Hepatocyte (in vitro differentiated cells): ENCODE measurements at regions not wholly inside any gene's neighbourhood (a gene's known extent, or its start where the extent isn't known, plus 50 kb on each side); places are given as distances from the start of the nearest gene placed in this dataset.

Experiments used
- DNase-seq: peaks from one replicate; pipeline ENCODE4 v3.0.0-alpha.2; 2016; ENCODE audit warnings: low spot score
- H2AFZ ChIP-seq: fragments of 200-600 bp; sonication (generic); 2 replicates; pipeline ENCODE4 v1.6.0; 2016; ENCODE audit warnings: antibody characterized with exemption, mild to moderate bottlenecking
- H3K27ac ChIP-seq: fragments of 200-600 bp; sonication (generic); 2 replicates; pipeline ENCODE4 v1.5.1; 2016; ENCODE audit warnings: mild to moderate bottlenecking
- H3K27me3 ChIP-seq: fragments of 200-600 bp; sonication (generic); 2 replicates; pipeline ENCODE4 v1.6.1; 2016
- H3K36me3 ChIP-seq: fragments of 200-600 bp; sonication (generic); replicated peaks from 2 replicates; pipeline ENCODE4 v1.5.1; 2016; ENCODE audit warnings: low read depth; ENCODE audit not compliant: insufficient read depth
- H3K4me1 ChIP-seq: fragments of 200-600 bp; sonication (generic); 2 replicates; pipeline ENCODE4 v1.5.1; 2016; ENCODE audit warnings: mild to moderate bottlenecking, moderate library complexity; ENCODE audit not compliant: insufficient read depth
- H3K4me2 ChIP-seq: fragments of 200-600 bp; sonication (generic); 2 replicates; pipeline ENCODE4 v1.6.0; 2016
- H3K4me3 ChIP-seq: fragments of 200-600 bp; sonication (generic); 2 replicates; pipeline ENCODE4 v1.5.1; 2016; ENCODE audit warnings: mild to moderate bottlenecking
- H3K79me2 ChIP-seq: fragments of 200-600 bp; sonication (generic); 2 replicates; pipeline ENCODE4 v1.6.0; 2017; ENCODE audit warnings: mild to moderate bottlenecking
- H3K9me2 ChIP-seq: fragments of 200-600 bp; sonication (generic); replicated peaks from 2 replicates; pipeline ENCODE4 v1.6.0; 2017; ENCODE audit warnings: mild to moderate bottlenecking; ENCODE audit not compliant: insufficient read depth
- H3K9me3 ChIP-seq: fragments of 200-600 bp; sonication (generic); 2 replicates; pipeline ENCODE4 v1.5.1; 2016; ENCODE audit warnings: low read depth, mild to moderate bottlenecking
- H4K20me1 ChIP-seq: fragments of 200-600 bp; sonication (generic); 2 replicates; pipeline ENCODE4 v1.6.0; 2016; ENCODE audit warnings: mild to moderate bottlenecking; ENCODE audit not compliant: insufficient read depth, poor library complexity, severe bottlenecking
- CTCF ChIP-seq: fragments of 200-600 bp; sonication (generic); IDR thresholded peaks from 2 replicates; pipeline ENCODE4 v1.5.1; 2016; ENCODE audit warnings: antibody characterized with exemption, mild to moderate bottlenecking; ENCODE audit not compliant: poor library complexity
- EZH2 ChIP-seq: fragments of 200-600 bp; sonication (generic); IDR thresholded peaks from 2 replicates; pipeline ENCODE4 v1.6.1; 2016; ENCODE audit warnings: antibody characterized with exemption, mild to moderate bottlenecking, borderline replicate concordance
- EZH2phosphoT487 ChIP-seq: fragments of 200-600 bp; sonication (generic); IDR thresholded peaks from one replicate; pipeline ENCODE4 v1.6.1; 2018; ENCODE audit warnings: antibody characterized with exemption, mild to moderate bottlenecking, low read depth, moderate library complexity; ENCODE audit not compliant: unreplicated experiment, severe bottlenecking
- WGBS: methylation state at CpG from one replicate; pipeline ENCODE4 v1.1.6; 2016; ENCODE audit warnings: low lambda C conversion rate; ENCODE audit errors: missing lambda C conversion rate; 5-methylcytosine and 5-hydroxymethylcytosine counted together

GRCh38 chr9:129309906-129310305 lies 131.8 kb upstream of the IER5L start:
- Histone ChIP-seq H3K36me3 (no peaks in the 10 kb centered on the region), H4K20me1 (no peaks in the 10 kb centered on the region), H3K27me3 (no peaks in the 10 kb centered on the region), H3K4me2 (no peak overlapping the region), H3K9me2 (no peaks in the 10 kb centered on the region), H3K79me2 (no peaks in the 10 kb centered on the region), H3K4me3 (no peak overlapping the region), H3K9me3 (no peaks in the 10 kb centered on the region), H3K4me1 (peaks cover 4% of the 10 kb centered on the region), H2AFZ (no peak overlapping the region), H3K27ac (no peak overlapping the region)
- TF ChIP-seq EZH2phosphoT487 (no peak), CTCF (no peak), EZH2 (no peak)
- DNase-seq = no peak
- WGBS = 89% methylated on average over 5 of the region's 5 CpGs

- H3K4me2 ChIP-seq = no peak overlapping the region
- H4K20me1 ChIP-seq = no peaks in the 10 kb centered on the region
- H3K9me2 ChIP-seq = no peaks in the 10 kb centered on the region
- no peak overlapping the region for H3K4me3 ChIP-seq
- H3K9me3 ChIP-seq = no peaks in the 10 kb centered on the region
- no peaks in the 10 kb centered on the region for H3K27me3 ChIP-seq
- no peak overlapping the region for H2AFZ ChIP-seq
- H3K79me2 ChIP-seq = no peaks in the 10 kb centered on the region
- peaks cover 4% of the 10 kb centered on the region for H3K4me1 ChIP-seq
- no peaks in the 10 kb centered on the region for H3K36me3 ChIP-seq
- TF ChIP-seq EZH2phosphoT487 (no peak), EZH2 (no peak), CTCF (no peak)
- H3K27ac ChIP-seq = no peak overlapping the region
- WGBS = 99% methylated on average over 8 of the region's 8 CpGs
- DNase-seq = no peak
These were observed 131.0 kb upstream of the IER5L start for GRCh38 chr9:129309041-129309430.

GRCh38 chr9:129307227-129307970 lies 129.3 kb upstream of the IER5L start:
- Histone ChIP-seq H3K79me2 (no peaks in the 10 kb centered on the region), H3K27ac (no peak overlapping the region), H2AFZ (no peak overlapping the region), H4K20me1 (no peaks in the 10 kb centered on the region), H3K9me2 (no peaks in the 10 kb centered on the region), H3K36me3 (no peaks in the 10 kb centered on the region), H3K4me3 (no peak overlapping the region), H3K9me3 (no peaks in the 10 kb centered on the region), H3K4me1 (peaks cover 4% of the 10 kb centered on the region), H3K27me3 (no peaks in the 10 kb centered on the region), H3K4me2 (no peak overlapping the region)
- 74% methylated on average over 13 of the region's 13 CpGs for WGBS
- DNase-seq = no peak
- TF ChIP-seq EZH2 (no peak), CTCF (no peak), EZH2phosphoT487 (no peak)
